HuH-7 (cell line): ENCODE measurements at regions not wholly inside any gene's neighbourhood (a gene's known extent, or its start where the extent isn't known, plus 50 kb on each side); places are given as distances from the start of the nearest gene placed in this dataset.

Source experiments
- DNase-seq: peaks from one replicate; pipeline ENCODE4 v3.0.0; 2011; ENCODE audit warnings: low spot score

- no peak for DNase-seq
These were observed 133.4 kb downstream of the ATG4C start for GRCh38 chr1:62917314-62917713.

DNA sequence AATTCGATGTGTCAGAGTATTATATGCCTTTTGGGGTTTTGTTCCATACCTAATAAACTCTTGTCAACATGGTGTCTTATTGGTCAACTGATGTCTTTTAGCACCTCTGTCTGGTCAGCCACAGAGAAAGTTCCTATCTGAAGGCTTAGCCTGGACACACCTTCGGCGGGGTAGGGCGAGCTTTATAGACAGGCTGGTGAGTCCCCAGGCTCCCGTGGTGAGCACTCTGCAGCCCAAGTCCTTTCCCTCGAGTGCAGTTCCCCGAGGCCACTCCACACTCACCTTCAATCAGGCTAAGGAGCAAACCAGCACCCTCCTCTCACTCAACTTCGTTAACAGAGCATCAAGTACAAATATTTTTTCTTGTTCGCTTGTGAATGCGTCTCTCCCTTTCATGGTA, 133.9 kb downstream of the ATG4C start:
- DNase-seq = no peak

DNA sequence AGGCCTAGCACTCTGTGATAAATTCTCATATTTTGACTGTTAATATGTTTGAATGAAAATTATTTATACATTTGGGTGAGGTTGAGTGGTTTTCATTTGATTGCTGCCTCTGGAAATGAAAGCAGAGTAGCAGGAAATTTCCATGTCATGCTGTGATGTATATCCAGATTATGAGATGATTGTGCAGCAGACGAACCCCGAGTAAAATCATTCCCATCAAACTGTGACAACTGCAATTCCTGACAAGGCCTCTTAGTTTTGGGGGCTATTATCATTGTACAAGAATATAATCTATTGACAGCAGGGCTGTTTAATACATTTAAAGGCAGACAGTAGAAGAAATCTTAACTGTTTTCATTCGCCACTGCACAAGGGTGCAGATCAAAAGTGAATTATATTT, 134.8 kb downstream of the ATG4C start:
- DNase-seq = no peak

- DNase-seq = no peak
These were observed 138.1 kb downstream of the ATG4C start for GRCh38 chr1:62922006-62922405.

GRCh38 chr1:62924983-62925790, 141.3 kb downstream of the ATG4C start:
- no peak for DNase-seq

- DNase-seq = no peak
These were observed 142.8 kb downstream of the ATG4C start for GRCh38 chr1:62926681-62927252.

- DNase-seq = no peak
These were observed 145.0 kb downstream of the ATG4C start for GRCh38 chr1:62928885-62929284.

GRCh38 chr1:62937634-62938296, 153.8 kb downstream of the ATG4C start:
- DNase-seq = no peak

DNA sequence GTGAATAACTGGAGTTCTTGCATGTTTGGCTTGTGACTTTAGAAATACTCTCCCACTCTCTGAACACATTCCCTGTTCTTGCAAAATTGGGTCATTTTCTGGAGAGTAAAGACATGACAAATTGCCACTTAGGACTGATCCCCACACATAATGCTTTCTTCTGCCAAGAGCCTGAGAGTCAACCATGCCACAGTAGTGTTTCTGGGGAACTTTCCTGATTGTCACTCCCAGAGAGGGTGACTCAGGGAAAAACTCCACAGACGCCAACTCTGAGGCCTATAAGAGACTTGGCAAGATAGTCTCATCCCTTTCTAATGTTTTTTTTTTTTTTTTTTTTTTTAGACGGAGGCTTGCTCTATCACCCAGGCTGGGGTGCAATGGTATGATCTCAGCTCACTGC, 157.8 kb downstream of the ATG4C start:
- DNase-seq = no peak

DNA sequence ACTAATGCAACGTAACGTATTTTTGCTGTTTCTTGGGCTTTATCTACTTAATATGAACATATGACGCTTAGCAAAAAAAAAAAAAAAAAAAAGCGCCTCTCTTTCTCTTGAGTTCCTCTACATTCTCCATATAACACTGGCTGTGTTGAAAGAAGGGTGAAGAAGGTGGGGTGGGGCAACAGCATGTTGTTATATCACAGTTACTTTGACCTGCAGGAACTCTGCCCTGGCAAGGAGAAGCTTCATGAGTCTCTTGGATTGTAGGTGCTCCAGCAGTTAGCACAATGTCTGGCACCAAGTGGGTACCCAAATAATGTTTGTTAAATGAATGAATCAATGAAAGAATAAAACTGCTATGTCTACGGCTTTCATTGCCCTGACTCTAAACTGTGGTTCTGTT, 162.6 kb downstream of the ATG4C start:
- DNase-seq = no peak

DNA sequence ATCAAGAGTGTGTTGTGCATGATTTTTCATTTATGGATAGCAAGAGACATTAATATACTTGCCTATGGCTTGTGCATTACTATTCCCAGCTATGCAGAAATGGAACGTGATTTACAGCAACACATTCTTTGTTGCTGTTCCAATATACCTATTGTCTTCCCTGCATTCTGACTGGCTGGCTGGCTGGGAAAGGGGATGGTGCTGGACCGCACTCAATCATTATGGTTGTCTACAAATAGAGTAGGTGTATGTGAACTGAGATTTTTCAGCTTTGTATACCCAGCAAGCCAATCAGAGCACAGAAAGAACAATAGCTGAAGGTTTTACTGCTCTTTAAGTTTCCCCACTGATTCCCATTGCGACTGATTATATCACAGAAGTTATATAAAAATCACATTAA, 167.5 kb downstream of the ATG4C start:
- no peak for DNase-seq

DNA sequence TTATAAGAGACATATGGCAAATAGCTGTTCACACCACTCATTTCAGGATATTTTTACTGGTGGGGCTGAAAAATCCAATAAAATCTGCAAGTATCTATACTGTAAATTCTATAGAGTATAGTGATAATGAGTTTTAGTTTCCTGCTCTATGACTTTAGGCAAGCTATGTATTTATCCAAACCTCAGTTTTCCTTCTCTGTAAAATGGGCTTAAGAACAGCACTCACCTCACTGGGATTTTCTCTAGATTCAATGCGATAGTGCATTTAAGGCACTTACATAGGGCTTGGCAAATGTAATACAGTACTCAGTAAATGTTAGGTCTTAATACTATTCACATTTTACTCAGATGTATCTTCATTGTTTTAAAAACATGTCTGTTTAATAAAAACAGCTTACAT, 168.7 kb downstream of the ATG4C start:
- DNase-seq = no peak

DNA sequence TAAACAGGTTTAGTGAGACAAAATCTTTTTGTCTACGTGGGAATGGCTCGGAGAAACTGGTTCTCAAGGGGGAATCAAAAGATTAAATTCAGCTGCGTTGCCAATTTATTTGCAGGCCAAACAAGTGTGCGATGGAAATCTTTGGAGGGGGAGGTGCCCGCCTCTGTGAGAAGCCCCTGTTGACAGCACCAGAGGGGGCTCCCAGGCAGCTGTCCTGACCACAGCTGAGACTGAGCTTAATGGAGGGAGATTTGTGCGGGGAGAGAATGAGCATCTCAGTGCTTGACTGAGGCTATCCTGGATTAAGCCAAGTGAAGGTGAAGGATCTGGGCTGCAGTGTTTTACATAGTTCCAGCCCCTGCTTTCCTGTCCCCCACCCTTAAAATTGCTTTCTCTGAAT, 169.7 kb downstream of the ATG4C start:
- DNase-seq = no peak

- no peak for DNase-seq
These were observed 170.8 kb downstream of the ATG4C start for GRCh38 chr1:62954758-62955157.

GRCh38 chr1:62955666-62956065, 171.7 kb downstream of the ATG4C start:
- no peak for DNase-seq

GRCh38 chr1:62962014-62962812, 178.3 kb downstream of the ATG4C start:
- no peak for DNase-seq

- DNase-seq = peak; percentile 52
These were observed 179.2 kb downstream of the ATG4C start for GRCh38 chr1:62962901-62963776.

DNA sequence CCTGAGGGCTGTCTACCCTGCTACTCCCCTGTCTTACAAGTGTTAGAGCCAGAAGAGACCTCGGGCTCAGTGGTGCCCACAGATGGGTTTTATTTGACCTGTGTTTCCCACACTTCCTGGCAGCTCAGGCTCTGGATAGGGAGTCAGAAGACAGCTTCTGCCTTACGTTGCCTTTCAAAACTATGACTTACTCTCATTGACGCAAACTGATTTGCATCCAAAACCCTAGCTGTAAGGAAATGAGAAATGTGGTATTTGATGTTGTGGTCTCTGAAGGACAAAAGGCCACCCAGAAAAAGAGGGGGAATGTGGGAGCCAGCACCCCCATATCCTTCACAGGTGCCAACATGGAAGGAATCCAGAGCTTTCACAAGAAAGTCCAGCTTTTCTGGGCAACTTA, 180.2 kb downstream of the ATG4C start:
- no peak for DNase-seq

DNA sequence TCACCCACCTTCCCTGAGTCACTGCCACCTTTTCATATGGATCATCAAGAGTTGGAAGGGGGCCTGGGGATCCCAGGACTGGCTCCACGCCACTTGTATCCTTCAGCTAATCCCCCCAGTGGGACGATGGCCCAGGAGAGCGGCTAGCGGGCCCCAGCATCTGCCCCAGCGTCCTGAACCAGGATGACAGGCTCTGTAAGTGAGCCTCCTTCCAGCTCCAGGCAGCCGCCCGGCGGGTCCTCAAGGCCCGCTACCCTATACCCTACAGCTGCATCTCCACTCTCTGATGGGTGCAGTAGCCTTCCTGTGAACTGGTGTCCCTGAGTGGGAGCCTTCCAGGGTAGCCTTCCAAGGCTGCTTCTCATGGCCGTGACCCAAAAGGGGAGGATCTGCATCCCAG, 183.1 kb downstream of the ATG4C start:
- no peak for DNase-seq

DNA sequence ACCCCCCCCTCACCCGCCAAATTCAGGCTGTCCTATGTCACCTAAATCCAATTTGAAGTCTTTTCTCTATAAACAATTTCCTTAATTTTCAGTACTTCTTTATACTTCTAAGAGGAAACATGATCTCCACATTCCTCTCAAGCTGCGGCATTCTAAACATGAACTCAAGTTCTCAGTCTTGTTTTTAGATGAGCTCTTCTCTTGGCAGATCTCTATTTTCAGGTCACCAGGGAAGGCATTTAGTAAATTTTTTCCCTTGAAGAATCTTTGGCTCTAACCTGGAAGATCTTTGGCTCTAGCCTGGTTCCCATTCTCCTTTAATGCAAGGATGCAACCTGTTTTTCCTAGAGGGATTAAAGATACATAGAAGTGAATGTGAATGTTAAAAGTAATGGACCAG, 193.4 kb downstream of the ATG4C start:
- DNase-seq = no peak

- DNase-seq = no peak
These were observed 194.8 kb downstream of the ATG4C start for GRCh38 chr1:62978741-62979140.

GRCh38 chr1:62981434-62981833, 197.5 kb downstream of the ATG4C start:
- no peak for DNase-seq
